ENCODE measurements at regions not wholly inside any gene's neighbourhood (a gene's known extent, or its start where the extent isn't known, plus 50 kb on each side); places are given as distances from the start of the nearest gene placed in this dataset.

GRCh38 chr2:131659168-131659572 lies 131.5 kb downstream of the CCDC74A start:
- TF ChIP-seq KLF5 (IDR thresholded peaks at IDR 0.05; ENCODE audit: partially characterized antibody) (no peak), CTCF (IDR thresholded peaks at IDR 0.05 in 2 of 3, conservative IDR thresholded peaks at IDR 0.05 in 1 of 3; ENCODE audit: control insufficient read depth in 2 of 3, extremely low read depth in 1 of 3, insufficient read depth in 1 of 3, low read depth in 3 of 3, low read length in 3 of 3) (no peak), CBFB (IDR thresholded peaks at IDR 0.05; ENCODE audit: low read depth) (no peak), EZH2 (IDR thresholded peaks at IDR 0.05; ENCODE audit: borderline replicate concordance, control insufficient read depth, low read depth, low read length) (no peak), JUNB (IDR thresholded peaks at IDR 0.05) (no peak), EP300 (IDR thresholded peaks at IDR 0.05; ENCODE audit: borderline replicate concordance in 1 of 2, control insufficient read depth in 1 of 2, low read depth in 2 of 2, low read length in 2 of 2) (no peak), CHD4 (IDR thresholded peaks at IDR 0.05) (no peak), ETV6 (conservative IDR thresholded peaks at IDR 0.05 in 1 of 2, IDR thresholded peaks at IDR 0.05 in 1 of 2; ENCODE audit: borderline replicate concordance in 1 of 2, low read depth in 1 of 2) (no peak)
- TF ChIP-seq, protein P1, sequence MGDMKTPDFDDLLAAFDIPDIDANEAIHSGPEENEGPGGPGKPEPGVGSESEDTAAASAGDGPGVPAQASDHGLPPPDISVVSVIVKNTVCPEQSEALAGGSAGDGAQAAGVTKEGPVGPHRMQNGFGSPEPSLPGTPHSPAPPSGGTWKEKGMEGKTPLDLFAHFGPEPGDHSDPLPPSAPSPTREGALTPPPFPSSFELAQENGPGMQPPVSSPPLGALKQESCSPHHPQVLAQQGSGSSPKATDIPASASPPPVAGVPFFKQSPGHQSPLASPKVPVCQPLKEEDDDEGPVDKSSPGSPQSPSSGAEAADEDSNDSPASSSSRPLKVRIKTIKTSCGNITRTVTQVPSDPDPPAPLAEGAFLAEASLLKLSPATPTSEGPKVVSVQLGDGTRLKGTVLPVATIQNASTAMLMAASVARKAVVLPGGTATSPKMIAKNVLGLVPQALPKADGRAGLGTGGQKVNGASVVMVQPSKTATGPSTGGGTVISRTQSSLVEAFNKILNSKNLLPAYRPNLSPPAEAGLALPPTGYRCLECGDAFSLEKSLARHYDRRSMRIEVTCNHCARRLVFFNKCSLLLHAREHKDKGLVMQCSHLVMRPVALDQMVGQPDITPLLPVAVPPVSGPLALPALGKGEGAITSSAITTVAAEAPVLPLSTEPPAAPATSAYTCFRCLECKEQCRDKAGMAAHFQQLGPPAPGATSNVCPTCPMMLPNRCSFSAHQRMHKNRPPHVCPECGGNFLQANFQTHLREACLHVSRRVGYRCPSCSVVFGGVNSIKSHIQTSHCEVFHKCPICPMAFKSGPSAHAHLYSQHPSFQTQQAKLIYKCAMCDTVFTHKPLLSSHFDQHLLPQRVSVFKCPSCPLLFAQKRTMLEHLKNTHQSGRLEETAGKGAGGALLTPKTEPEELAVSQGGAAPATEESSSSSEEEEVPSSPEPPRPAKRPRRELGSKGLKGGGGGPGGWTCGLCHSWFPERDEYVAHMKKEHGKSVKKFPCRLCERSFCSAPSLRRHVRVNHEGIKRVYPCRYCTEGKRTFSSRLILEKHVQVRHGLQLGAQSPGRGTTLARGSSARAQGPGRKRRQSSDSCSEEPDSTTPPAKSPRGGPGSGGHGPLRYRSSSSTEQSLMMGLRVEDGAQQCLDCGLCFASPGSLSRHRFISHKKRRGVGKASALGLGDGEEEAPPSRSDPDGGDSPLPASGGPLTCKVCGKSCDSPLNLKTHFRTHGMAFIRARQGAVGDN (IDR thresholded peaks at IDR 0.05), result no peak
